ENCODE measurements at regions not wholly inside any gene's neighbourhood (a gene's known extent, or its start where the extent isn't known, plus 50 kb on each side); places are given as distances from the start of the nearest gene placed in this dataset.

DNA sequence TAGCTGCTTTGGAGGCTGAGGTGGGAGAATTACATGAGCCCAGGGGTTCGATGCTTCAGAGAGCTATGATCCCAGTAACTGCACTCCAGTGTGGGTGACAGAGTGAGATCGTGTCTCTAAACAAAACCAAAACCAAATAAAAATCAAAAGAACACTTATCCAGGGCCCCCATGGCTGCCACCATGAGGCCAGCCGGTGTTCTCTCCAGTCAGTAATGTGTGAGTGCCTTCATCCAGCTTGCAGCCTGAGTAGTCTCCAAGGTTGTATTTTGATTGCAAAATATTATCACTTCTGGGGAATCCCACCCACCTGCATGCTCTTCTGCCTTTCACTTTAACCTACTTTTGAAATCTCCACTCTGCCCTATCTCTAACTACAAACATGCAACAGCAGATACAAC lies 221.0 kb upstream of the WSB1 start:
- Histone ChIP-seq H2AK5ac (ENCODE audit: low read length, severe bottlenecking) (no peak overlapping the region), H3K18ac (ENCODE audit: low read depth in 1 of 2, low read length in 2 of 2) (no peak overlapping the region), H3K4me1 (ENCODE audit: control insufficient read depth, insufficient read depth, low read depth, low read length) (no peaks in the 10 kb centered on the region), H4K91ac (ENCODE audit: low read length) (no peak overlapping the region), H3K36me3 (ENCODE audit: control insufficient read depth in 1 of 2, insufficient read depth in 2 of 2, low read depth in 1 of 2, low read length in 2 of 2) (no peaks in the 10 kb centered on the region), H2BK15ac (ENCODE audit: low read depth, poor library complexity, severe bottlenecking) (no peak overlapping the region), H2BK12ac (ENCODE audit: low read length in 2 of 2) (no peak overlapping the region), H2BK120ac (ENCODE audit: low read depth, low read length) (no peak overlapping the region), H3K14ac (ENCODE audit: low read length in 2 of 2) (no peak overlapping the region), H4K8ac (ENCODE audit: low read length) (no peak overlapping the region), H3K23ac (ENCODE audit: low read length in 2 of 2) (no peak overlapping the region), H2AFZ (ENCODE audit: low read depth, low read length) (no peak overlapping the region), H3K27ac (ENCODE audit: low read length, poor library complexity, severe bottlenecking) (no peak overlapping the region), H3K9ac (ENCODE audit: low read length) (no peak overlapping the region), H3K9me3 (ENCODE audit: control insufficient read depth, low read length) (no peaks in the 10 kb centered on the region), H3K4me2 (ENCODE audit: low read length, poor library complexity, severe bottlenecking) (no peak overlapping the region), H3K4ac (ENCODE audit: low read depth in 1 of 2, low read length in 2 of 2) (no peak overlapping the region), H2BK5ac (ENCODE audit: low read depth, low read length, poor library complexity, severe bottlenecking) (no peak overlapping the region), H3K79me1 (replicated peaks; ENCODE audit: low read length, poor library complexity, severe bottlenecking) (no peaks in the 10 kb centered on the region), H3K4me3 (ENCODE audit: insufficient read depth in 1 of 2, low read depth in 1 of 2, low read length in 2 of 2) (no peak overlapping the region), H3K27me3 (ENCODE audit: control insufficient read depth in 1 of 2, insufficient read depth in 1 of 2, low read length in 2 of 2) (no peaks in the 10 kb centered on the region)
- DNase-seq: no peak
- WGBS: 33% methylated on average over 1 of the region's 3 CpGs

DNA sequence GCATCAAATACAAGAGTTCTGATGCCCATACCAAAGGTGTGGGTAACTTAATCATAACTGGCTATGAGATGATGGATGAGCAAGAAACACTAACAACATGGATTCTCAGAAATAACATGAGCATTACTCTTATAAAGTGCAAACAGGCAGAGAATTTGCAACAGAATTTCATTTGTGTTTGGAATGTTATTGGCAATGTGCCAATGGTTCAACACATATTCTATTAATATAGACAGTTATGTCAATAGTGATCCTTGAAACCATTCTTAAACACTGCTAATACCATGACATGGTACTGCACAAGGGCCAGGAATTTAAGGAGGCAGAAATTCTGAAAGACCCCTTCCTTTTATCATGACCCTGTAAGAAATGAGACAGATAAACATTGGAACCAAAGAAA lies 217.1 kb upstream of the WSB1 start:
- H2BK12ac ChIP-seq (ENCODE audit: low read length in 2 of 2): no peak overlapping the region
- no peak overlapping the region for H3K4me2 ChIP-seq (ENCODE audit: low read length, poor library complexity, severe bottlenecking)
- H2AK5ac ChIP-seq (ENCODE audit: low read length, severe bottlenecking): no peak overlapping the region
- no peak overlapping the region for H3K4ac ChIP-seq (ENCODE audit: low read depth in 1 of 2, low read length in 2 of 2)
- H3K36me3 ChIP-seq (ENCODE audit: control insufficient read depth in 1 of 2, insufficient read depth in 2 of 2, low read depth in 1 of 2, low read length in 2 of 2): no peaks in the 10 kb centered on the region
- no peak overlapping the region for H2BK120ac ChIP-seq (ENCODE audit: low read depth, low read length)
- no peak for DNase-seq
- no peak overlapping the region for H2BK15ac ChIP-seq (ENCODE audit: low read depth, poor library complexity, severe bottlenecking)
- no peak overlapping the region for H3K23ac ChIP-seq (ENCODE audit: low read length in 2 of 2)
- H3K9me3 ChIP-seq (ENCODE audit: control insufficient read depth, low read length): no peaks in the 10 kb centered on the region
- no peak overlapping the region for H2BK5ac ChIP-seq (ENCODE audit: low read depth, low read length, poor library complexity, severe bottlenecking)
- no peak overlapping the region for H4K8ac ChIP-seq (ENCODE audit: low read length)
- H3K4me1 ChIP-seq (ENCODE audit: control insufficient read depth, insufficient read depth, low read depth, low read length): no peaks in the 10 kb centered on the region
- no peaks in the 10 kb centered on the region for H3K27me3 ChIP-seq (ENCODE audit: control insufficient read depth in 1 of 2, insufficient read depth in 1 of 2, low read length in 2 of 2)
- H3K18ac ChIP-seq (ENCODE audit: low read depth in 1 of 2, low read length in 2 of 2): no peak overlapping the region
- H3K4me3 ChIP-seq (ENCODE audit: insufficient read depth in 1 of 2, low read depth in 1 of 2, low read length in 2 of 2): no peak overlapping the region
- H3K27ac ChIP-seq (ENCODE audit: low read length, poor library complexity, severe bottlenecking): no peak overlapping the region
- H2AFZ ChIP-seq (ENCODE audit: low read depth, low read length): no peak overlapping the region
- H4K91ac ChIP-seq (ENCODE audit: low read length): no peak overlapping the region
- no peak overlapping the region for H3K14ac ChIP-seq (ENCODE audit: low read length in 2 of 2)
- no peak overlapping the region for H3K9ac ChIP-seq (ENCODE audit: low read length)
- H3K79me1 ChIP-seq (replicated peaks; ENCODE audit: low read length, poor library complexity, severe bottlenecking): no peaks in the 10 kb centered on the region

- 13% methylated on average over 2 of the region's 2 CpGs for WGBS
- Histone ChIP-seq H3K27ac (ENCODE audit: low read length, poor library complexity, severe bottlenecking) (no peak overlapping the region), H2AK5ac (ENCODE audit: low read length, severe bottlenecking) (no peak overlapping the region), H3K4me1 (ENCODE audit: control insufficient read depth, insufficient read depth, low read depth, low read length) (no peaks in the 10 kb centered on the region), H3K14ac (ENCODE audit: low read length in 2 of 2) (no peak overlapping the region), H3K27me3 (ENCODE audit: control insufficient read depth in 1 of 2, insufficient read depth in 1 of 2, low read length in 2 of 2) (no peaks in the 10 kb centered on the region), H3K4ac (ENCODE audit: low read depth in 1 of 2, low read length in 2 of 2) (no peak overlapping the region), H3K36me3 (ENCODE audit: control insufficient read depth in 1 of 2, insufficient read depth in 2 of 2, low read depth in 1 of 2, low read length in 2 of 2) (no peaks in the 10 kb centered on the region), H2BK120ac (ENCODE audit: low read depth, low read length) (no peak overlapping the region), H2AFZ (ENCODE audit: low read depth, low read length) (no peak overlapping the region), H3K79me1 (replicated peaks; ENCODE audit: low read length, poor library complexity, severe bottlenecking) (no peaks in the 10 kb centered on the region), H2BK5ac (ENCODE audit: low read depth, low read length, poor library complexity, severe bottlenecking) (no peak overlapping the region), H3K9me3 (ENCODE audit: control insufficient read depth, low read length) (no peaks in the 10 kb centered on the region), H4K91ac (ENCODE audit: low read length) (no peak overlapping the region), H3K18ac (ENCODE audit: low read depth in 1 of 2, low read length in 2 of 2) (no peak overlapping the region), H2BK12ac (ENCODE audit: low read length in 2 of 2) (no peak overlapping the region), H3K23ac (ENCODE audit: low read length in 2 of 2) (no peak overlapping the region), H4K8ac (ENCODE audit: low read length) (no peak overlapping the region), H3K4me2 (ENCODE audit: low read length, poor library complexity, severe bottlenecking) (no peak overlapping the region), H3K4me3 (ENCODE audit: insufficient read depth in 1 of 2, low read depth in 1 of 2, low read length in 2 of 2) (no peak overlapping the region), H3K9ac (ENCODE audit: low read length) (no peak overlapping the region), H2BK15ac (ENCODE audit: low read depth, poor library complexity, severe bottlenecking) (no peak overlapping the region)
- DNase-seq: no peak
Measured at GRCh38 chr17:27078296-27078695, 215.6 kb upstream of the WSB1 start.

GRCh38 chr17:27079660-27080059 lies 214.3 kb upstream of the WSB1 start:
- H4K8ac ChIP-seq (ENCODE audit: low read length): no peak overlapping the region
- 48% methylated on average over 4 of the region's 7 CpGs for WGBS

More at GRCh38 chr17:27079660-27080059, 214.3 kb upstream of the WSB1 start:
- Histone ChIP-seq H3K27me3 (ENCODE audit: control insufficient read depth in 1 of 2, insufficient read depth in 1 of 2, low read length in 2 of 2) (no peaks in the 10 kb centered on the region), H3K4me1 (ENCODE audit: control insufficient read depth, insufficient read depth, low read depth, low read length) (no peaks in the 10 kb centered on the region), H3K14ac (ENCODE audit: low read length in 2 of 2) (no peak overlapping the region), H3K79me1 (replicated peaks; ENCODE audit: low read length, poor library complexity, severe bottlenecking) (no peaks in the 10 kb centered on the region), H3K36me3 (ENCODE audit: control insufficient read depth in 1 of 2, insufficient read depth in 2 of 2, low read depth in 1 of 2, low read length in 2 of 2) (no peaks in the 10 kb centered on the region), H3K9ac (ENCODE audit: low read length) (no peak overlapping the region), H3K4me2 (ENCODE audit: low read length, poor library complexity, severe bottlenecking) (no peak overlapping the region), H2BK5ac (ENCODE audit: low read depth, low read length, poor library complexity, severe bottlenecking) (no peak overlapping the region), H2BK120ac (ENCODE audit: low read depth, low read length) (no peak overlapping the region), H3K27ac (ENCODE audit: low read length, poor library complexity, severe bottlenecking) (no peak overlapping the region), H4K91ac (ENCODE audit: low read length) (no peak overlapping the region), H2BK15ac (ENCODE audit: low read depth, poor library complexity, severe bottlenecking) (no peak overlapping the region), H3K4me3 (ENCODE audit: insufficient read depth in 1 of 2, low read depth in 1 of 2, low read length in 2 of 2) (no peak overlapping the region), H3K23ac (ENCODE audit: low read length in 2 of 2) (no peak overlapping the region), H3K18ac (ENCODE audit: low read depth in 1 of 2, low read length in 2 of 2) (no peak overlapping the region), H3K4ac (ENCODE audit: low read depth in 1 of 2, low read length in 2 of 2) (no peak overlapping the region), H2BK12ac (ENCODE audit: low read length in 2 of 2) (no peak overlapping the region), H2AK5ac (ENCODE audit: low read length, severe bottlenecking) (no peak overlapping the region), H3K9me3 (ENCODE audit: control insufficient read depth, low read length) (no peaks in the 10 kb centered on the region), H2AFZ (ENCODE audit: low read depth, low read length) (no peak overlapping the region)
- no peak for DNase-seq
